Liver (tissue), 3 donors: ENCODE measurements at regions not wholly inside any gene's neighbourhood (a gene's known extent, or its start where the extent isn't known, plus 50 kb on each side); places are given as distances from the start of the nearest gene placed in this dataset.

Source experiments
- CTCF ChIP-seq: fragments of 150-350 bp; IDR thresholded peaks from 2 replicates; pipeline ENCODE4 v1.5.1; 2017; ENCODE audit warnings: improper control_type of control experiment, low read depth, low read length; ENCODE audit not compliant: missing input control
- GABPA ChIP-seq, 2 donors: IDR thresholded peaks in 1 of 2; conservative IDR thresholded peaks in 1 of 2; 2 replicates each; pipeline ENCODE4 v1.6.1; 2016; ENCODE audit warnings: antibody characterized with exemption in 2 of 2, mild to moderate bottlenecking in 1 of 2, moderate library complexity in 1 of 2
- donor health status: healthy.
- donor health status: healthy.

- no peak for TF ChIP-seq CTCF
- TF ChIP-seq GABPA (IDR thresholded peaks at IDR 0.05 in 1 of 2, conservative IDR thresholded peaks at IDR 0.05 in 1 of 2), result no peak
Observed at GRCh38 chr2:134170700-134171099, 83.2 kb upstream of the MGAT5 start.
